GM12875 (cell line): ENCODE measurements at regions not wholly inside any gene's neighbourhood (a gene's known extent, or its start where the extent isn't known, plus 50 kb on each side); places are given as distances from the start of the nearest gene placed in this dataset.

Experiments used
- H3K4me3 ChIP-seq: one replicate; pipeline ENCODE4 v1.5.1; 2011; ENCODE audit warnings: low read depth, low read length, control low read depth
- TF ChIP-seq, protein P1 (sequence below): IDR thresholded peaks from 2 replicates; pipeline ENCODE4 v1.5.1; 2011; ENCODE audit warnings: low read depth, mild to moderate bottlenecking, control low read depth, inconsistent platforms, low read length, moderate library complexity, borderline replicate concordance; ENCODE audit not compliant: insufficient read depth

DNA sequence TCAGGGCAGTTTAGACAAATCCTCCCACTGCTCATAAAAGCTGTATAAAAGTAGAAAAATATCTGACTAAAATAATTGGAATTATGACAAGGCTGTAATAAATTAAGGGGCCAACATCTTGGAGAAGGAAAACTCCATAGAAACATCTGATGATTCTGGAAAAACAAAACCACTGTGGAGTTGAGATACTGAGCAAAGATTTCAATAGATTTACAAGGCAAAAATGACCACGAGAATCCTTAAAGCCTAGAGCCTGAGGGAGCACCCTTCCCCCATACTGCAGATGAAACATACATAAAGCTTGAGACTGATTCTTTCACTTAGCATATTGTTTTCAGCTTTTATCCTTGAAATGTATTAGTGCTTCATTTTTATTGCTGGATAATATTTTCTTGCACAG is 286.4 kb upstream of the MMADHC start:
- no peak overlapping the region for H3K4me3 ChIP-seq
- TF ChIP-seq, protein P1, sequence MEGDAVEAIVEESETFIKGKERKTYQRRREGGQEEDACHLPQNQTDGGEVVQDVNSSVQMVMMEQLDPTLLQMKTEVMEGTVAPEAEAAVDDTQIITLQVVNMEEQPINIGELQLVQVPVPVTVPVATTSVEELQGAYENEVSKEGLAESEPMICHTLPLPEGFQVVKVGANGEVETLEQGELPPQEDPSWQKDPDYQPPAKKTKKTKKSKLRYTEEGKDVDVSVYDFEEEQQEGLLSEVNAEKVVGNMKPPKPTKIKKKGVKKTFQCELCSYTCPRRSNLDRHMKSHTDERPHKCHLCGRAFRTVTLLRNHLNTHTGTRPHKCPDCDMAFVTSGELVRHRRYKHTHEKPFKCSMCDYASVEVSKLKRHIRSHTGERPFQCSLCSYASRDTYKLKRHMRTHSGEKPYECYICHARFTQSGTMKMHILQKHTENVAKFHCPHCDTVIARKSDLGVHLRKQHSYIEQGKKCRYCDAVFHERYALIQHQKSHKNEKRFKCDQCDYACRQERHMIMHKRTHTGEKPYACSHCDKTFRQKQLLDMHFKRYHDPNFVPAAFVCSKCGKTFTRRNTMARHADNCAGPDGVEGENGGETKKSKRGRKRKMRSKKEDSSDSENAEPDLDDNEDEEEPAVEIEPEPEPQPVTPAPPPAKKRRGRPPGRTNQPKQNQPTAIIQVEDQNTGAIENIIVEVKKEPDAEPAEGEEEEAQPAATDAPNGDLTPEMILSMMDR: no peak

DNA sequence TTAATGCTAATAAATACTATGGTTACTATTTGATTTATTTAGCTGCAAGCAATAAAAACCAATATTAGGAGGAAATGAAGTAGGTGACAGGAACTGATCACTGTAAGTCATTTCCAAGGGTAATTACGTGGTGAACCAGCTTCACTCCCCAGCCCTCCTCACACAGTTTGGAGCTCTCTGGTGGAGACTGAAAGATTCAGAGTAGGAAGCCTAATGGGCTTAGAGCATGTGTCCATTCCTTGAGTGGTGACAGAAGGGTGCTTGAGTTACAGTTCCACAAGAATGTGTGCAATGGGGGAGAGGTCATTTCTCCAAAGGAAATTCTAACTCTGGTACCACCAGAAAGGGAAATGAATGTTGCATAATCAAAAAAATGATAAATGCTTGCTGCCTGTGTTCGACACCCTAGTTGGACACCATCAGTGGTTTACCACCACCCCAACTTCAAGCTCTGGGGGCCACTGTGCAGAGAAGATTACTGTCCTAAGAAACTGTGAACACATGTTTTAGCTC is 285.1 kb upstream of the MMADHC start:
- TF ChIP-seq, protein P1: no peak
- H3K4me3 ChIP-seq: no peak overlapping the region

DNA sequence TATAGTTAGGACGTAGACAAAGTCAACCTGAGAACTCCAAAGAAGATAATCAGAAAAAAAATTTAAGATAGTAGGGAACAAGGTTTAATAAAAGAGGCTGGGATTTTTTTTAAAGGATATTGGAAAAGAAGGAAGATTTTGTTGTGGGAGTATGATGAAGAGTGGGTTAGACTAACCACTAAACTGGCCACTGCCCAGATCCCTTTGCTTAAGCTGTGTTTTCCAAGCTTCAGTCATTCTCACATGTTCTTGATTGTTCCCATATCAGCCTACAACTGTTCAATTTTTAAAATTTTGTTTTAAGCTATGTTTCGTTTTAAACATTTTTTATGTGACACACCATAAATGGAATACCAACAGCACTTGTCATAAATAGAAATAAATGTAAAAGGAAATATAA is 284.5 kb upstream of the MMADHC start:
- no peak overlapping the region for H3K4me3 ChIP-seq
- TF ChIP-seq, protein P1: no peak

DNA sequence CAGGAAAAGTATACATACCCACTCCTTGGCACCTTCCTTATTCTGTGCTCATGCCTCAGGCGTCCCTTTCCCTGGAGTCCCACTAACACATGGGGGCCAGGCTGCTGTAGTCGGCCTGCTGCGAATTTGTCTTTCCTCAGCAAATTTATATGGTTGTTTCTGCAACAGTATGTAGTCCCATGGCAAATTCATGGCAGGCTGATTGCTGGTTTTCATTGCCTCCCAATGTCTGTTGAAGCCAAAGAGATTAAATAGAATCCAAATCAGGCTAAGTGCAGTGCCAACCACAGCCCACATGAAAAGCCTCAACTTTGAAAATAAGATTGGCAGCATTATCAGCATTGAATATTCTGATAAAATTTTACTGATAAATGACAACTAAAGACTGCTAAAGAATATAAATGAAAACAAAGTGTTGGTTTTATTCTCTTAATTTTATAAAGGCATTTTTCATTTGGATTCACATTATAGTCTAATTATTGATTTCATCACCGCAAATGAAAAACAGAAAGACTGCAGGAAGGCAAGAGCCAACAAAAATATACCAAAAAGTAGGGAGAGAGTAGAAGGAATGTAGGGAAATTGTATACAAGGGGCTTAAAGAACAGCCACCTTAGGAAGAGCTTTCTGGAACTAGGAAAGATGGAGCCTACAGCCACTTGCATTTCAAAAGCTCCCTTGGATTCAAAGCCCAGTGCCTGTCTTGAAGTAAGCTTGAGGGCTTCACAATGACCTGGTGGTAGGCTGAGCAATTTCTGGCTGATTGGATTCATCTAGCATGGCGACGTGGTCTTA is 283.7 kb upstream of the MMADHC start:
- H3K4me3 ChIP-seq: no peak overlapping the region
- TF ChIP-seq, protein P1: no peak

DNA sequence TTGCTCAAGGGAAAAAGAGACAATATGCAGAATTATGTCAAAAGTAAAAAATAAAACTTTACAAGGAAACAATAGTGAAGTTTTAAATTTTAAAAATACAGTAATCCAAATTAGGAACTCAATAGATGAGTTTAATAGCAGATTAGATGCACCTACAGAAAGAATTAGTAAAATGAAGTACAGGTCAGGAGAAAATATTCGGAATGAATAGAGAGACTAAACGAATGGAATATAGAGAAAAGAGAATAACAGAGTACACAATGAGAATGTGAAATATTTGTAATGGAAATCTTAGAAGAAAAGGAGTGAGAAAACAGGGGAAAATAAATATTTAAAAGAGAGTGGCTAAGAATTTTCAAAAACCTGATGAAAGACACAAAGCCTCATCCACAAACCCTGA is 275.7 kb upstream of the MMADHC start:
- H3K4me3 ChIP-seq: no peak overlapping the region
- TF ChIP-seq, protein P1: no peak

DNA sequence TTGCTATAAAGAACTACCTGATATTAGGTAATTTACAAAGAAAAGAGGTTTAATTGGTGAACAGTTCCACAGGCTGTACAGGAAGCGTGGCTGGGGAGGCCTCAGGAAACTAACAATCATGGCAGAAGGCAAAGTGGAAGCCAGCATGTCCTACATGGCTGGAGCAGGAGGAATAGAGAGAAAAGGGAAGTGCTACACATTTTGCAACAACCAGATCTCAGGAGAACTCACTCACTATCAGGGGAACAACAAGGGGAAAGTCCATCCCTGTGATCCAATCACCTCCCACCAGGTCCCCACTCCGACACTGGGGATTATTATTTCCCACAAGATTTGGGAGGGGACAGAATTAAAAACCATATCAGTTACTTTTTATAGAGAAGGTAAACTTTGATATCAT is 273.5 kb upstream of the MMADHC start:
- H3K4me3 ChIP-seq: no peak overlapping the region
- TF ChIP-seq, protein P1: no peak
